Neural progenitor cell (in vitro differentiated cells): ENCODE measurements at regions not wholly inside any gene's neighbourhood (a gene's known extent, or its start where the extent isn't known, plus 50 kb on each side); places are given as distances from the start of the nearest gene placed in this dataset.

Source experiments
- EZH2 ChIP-seq: fragments of 200-600 bp; sonication (generic); IDR thresholded peaks from 2 replicates; pipeline ENCODE4 v1.6.1; 2017; ENCODE audit warnings: antibody characterized with exemption, mild to moderate bottlenecking, moderate library complexity
- EZH2phosphoT487 ChIP-seq: fragments of 200-600 bp; sonication (generic); IDR thresholded peaks from 2 replicates; pipeline ENCODE4 v1.6.1; 2017; ENCODE audit warnings: antibody characterized with exemption
- TF ChIP-seq, protein P1 (sequence below): fragments of 200-600 bp; sonication (generic); IDR thresholded peaks from 2 replicates; pipeline ENCODE4 v1.5.1; 2017; ENCODE audit warnings: antibody characterized with exemption, mild to moderate bottlenecking

DNA sequence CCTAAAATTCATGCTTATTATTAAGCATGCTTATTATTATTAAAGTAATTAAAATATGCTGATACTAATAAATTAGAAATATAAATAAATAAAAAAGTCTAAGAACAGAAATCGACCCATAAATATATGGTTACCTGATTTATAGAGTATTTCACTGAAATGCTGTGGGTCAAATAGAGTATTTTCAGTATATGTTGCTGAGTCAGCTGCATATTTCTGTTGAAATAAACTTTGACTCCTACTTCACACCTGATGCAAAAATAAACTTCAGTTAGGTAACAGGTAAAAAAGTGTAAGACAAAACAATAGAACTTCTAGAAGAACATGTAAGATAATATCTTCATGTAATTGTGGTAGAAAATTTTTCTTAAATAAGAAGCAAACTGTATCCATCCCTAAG, 967.9 kb downstream of the TRHDE start:
- TF ChIP-seq, protein P1, sequence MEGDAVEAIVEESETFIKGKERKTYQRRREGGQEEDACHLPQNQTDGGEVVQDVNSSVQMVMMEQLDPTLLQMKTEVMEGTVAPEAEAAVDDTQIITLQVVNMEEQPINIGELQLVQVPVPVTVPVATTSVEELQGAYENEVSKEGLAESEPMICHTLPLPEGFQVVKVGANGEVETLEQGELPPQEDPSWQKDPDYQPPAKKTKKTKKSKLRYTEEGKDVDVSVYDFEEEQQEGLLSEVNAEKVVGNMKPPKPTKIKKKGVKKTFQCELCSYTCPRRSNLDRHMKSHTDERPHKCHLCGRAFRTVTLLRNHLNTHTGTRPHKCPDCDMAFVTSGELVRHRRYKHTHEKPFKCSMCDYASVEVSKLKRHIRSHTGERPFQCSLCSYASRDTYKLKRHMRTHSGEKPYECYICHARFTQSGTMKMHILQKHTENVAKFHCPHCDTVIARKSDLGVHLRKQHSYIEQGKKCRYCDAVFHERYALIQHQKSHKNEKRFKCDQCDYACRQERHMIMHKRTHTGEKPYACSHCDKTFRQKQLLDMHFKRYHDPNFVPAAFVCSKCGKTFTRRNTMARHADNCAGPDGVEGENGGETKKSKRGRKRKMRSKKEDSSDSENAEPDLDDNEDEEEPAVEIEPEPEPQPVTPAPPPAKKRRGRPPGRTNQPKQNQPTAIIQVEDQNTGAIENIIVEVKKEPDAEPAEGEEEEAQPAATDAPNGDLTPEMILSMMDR, result no peak
- TF ChIP-seq EZH2 (no peak), EZH2phosphoT487 (no peak)
